Keratinocyte (primary cell): ENCODE measurements at regions not wholly inside any gene's neighbourhood (a gene's known extent, or its start where the extent isn't known, plus 50 kb on each side); places are given as distances from the start of the nearest gene placed in this dataset.

Source experiments
- DNase-seq: peaks from one replicate; pipeline ENCODE4 v3.0.0-alpha.2; 2011; ENCODE audit warnings: low read depth, missing footprints, low spot score
- FAIRE-seq: peaks from 2 replicates; lab custom pipeline; 2011; peaks lifted over from hg19 to GRCh38; lab: Jason Lieb, UNC
- H2AFZ ChIP-seq: 2 replicates; pipeline ENCODE4 v1.6.0; 2012; ENCODE audit warnings: low read length, control low read depth, inconsistent platforms; ENCODE audit not compliant: control insufficient read depth
- H3K27ac ChIP-seq: 2 replicates; pipeline ENCODE4 v1.5.1; 2011; ENCODE audit warnings: low read length; ENCODE audit not compliant: control insufficient read depth, insufficient read depth
- H3K27me3 ChIP-seq: 3 replicates; pipeline ENCODE4 v1.6.0; 2011; ENCODE audit warnings: low read length; ENCODE audit not compliant: control insufficient read depth, insufficient read depth; ENCODE audit errors: extremely low read depth
- H3K36me3 ChIP-seq, 2 experiments: 2 replicates in 1 of 2; 3 replicates in 1 of 2; pipeline ENCODE4 v1.5.1; 2011; ENCODE audit warnings: low read length in 2 of 2, mild to moderate bottlenecking in 1 of 2; ENCODE audit not compliant: control insufficient read depth in 2 of 2, insufficient read depth in 2 of 2; ENCODE audit errors: extremely low read depth in 1 of 2
- H3K4me1 ChIP-seq: 3 replicates; pipeline ENCODE4 v1.5.1; 2011; ENCODE audit warnings: low read length; ENCODE audit not compliant: control insufficient read depth, insufficient read depth; ENCODE audit errors: extremely low read depth
- H3K4me2 ChIP-seq: 3 replicates; pipeline ENCODE4 v1.6.0; 2011; ENCODE audit warnings: low read depth, low read length; ENCODE audit not compliant: control insufficient read depth, insufficient read depth; ENCODE audit errors: extremely low read depth
- H3K4me3 ChIP-seq, 3 experiments: fragments of 200-600 bp in 1 of 3; sonication (generic) in 1 of 3; 2 replicates in 2 of 3; 3 replicates in 1 of 3; pipeline ENCODE4 v1.5.1; 2011 to 2016; ENCODE audit warnings: low read length in 3 of 3, mild to moderate bottlenecking in 3 of 3, control low read depth in 2 of 3, inconsistent platforms in 1 of 3, low read depth in 1 of 3, mixed read lengths in 1 of 3, mixed run types in 1 of 3, moderate library complexity in 1 of 3; ENCODE audit not compliant: control insufficient read depth in 2 of 3, insufficient read depth in 2 of 3; ENCODE audit errors: extremely low read depth in 1 of 3
- H3K79me2 ChIP-seq: 2 replicates; pipeline ENCODE4 v1.6.0; 2012; ENCODE audit warnings: low read length; ENCODE audit not compliant: control insufficient read depth, insufficient read depth
- H3K9ac ChIP-seq: 3 replicates; pipeline ENCODE4 v1.6.0; 2011; ENCODE audit warnings: low read length; ENCODE audit not compliant: control insufficient read depth, insufficient read depth; ENCODE audit errors: extremely low read depth
- H3K9me1 ChIP-seq: 3 replicates; pipeline ENCODE4 v1.6.0; 2011; ENCODE audit warnings: low read length; ENCODE audit not compliant: control insufficient read depth, insufficient read depth; ENCODE audit errors: extremely low read depth
- H3K9me3 ChIP-seq: 2 replicates; pipeline ENCODE4 v1.5.1; 2012; ENCODE audit warnings: low read depth, low read length; ENCODE audit not compliant: control insufficient read depth
- H4K20me1 ChIP-seq: 3 replicates; pipeline ENCODE4 v1.6.0; 2011; ENCODE audit warnings: low read length; ENCODE audit not compliant: control insufficient read depth, insufficient read depth; ENCODE audit errors: extremely low read depth
- CTCF ChIP-seq, 3 experiments: IDR thresholded peaks in 1 of 3; conservative IDR thresholded peaks in 1 of 3; optimal IDR thresholded peaks in 1 of 3; 2 replicates in 2 of 3; 3 replicates in 1 of 3; pipeline versions ENCODE3 to v1.5.1; 2011; ENCODE audit warnings: low read length in 3 of 3, mild to moderate bottlenecking in 3 of 3, moderate library complexity in 2 of 3, control low read depth in 1 of 3, inconsistent platforms in 1 of 3; ENCODE audit not compliant: insufficient read depth in 2 of 3; ENCODE audit errors: extremely low read depth in 1 of 3
- EZH2 ChIP-seq: IDR thresholded peaks from one replicate; pipeline ENCODE4 v1.6.1; 2012; ENCODE audit warnings: inconsistent platforms, mild to moderate bottlenecking, low read length, moderate library complexity
- dilution Hi-C: fragments of 300-500 bp; cut with MboI; formaldehyde crosslinking; loops from one replicate; pipeline ENCODE4 v1.7.0; 2020; ENCODE audit warnings: low sequenced_read_pairs; ENCODE audit not compliant: extremely low pct_ligation_motif_present

- H3K9me3 ChIP-seq: no peaks in the 10 kb centered on the region
- H3K4me2 ChIP-seq: no peak overlapping the region
- no peaks in the 10 kb centered on the region for H3K36me3 ChIP-seq
- FAIRE-seq: no peak
- no peaks in the 10 kb centered on the region for H3K79me2 ChIP-seq
- no peaks in the 10 kb centered on the region for H3K9me1 ChIP-seq
- no peak overlapping the region for H3K9ac ChIP-seq
- no peak overlapping the region for H3K4me3 ChIP-seq
- no peak for DNase-seq
- TF ChIP-seq EZH2 (no peak), CTCF (optimal IDR thresholded peaks at IDR 0.05 in 1 of 3, IDR thresholded peaks at IDR 0.05 in 1 of 3, conservative IDR thresholded peaks at IDR 0.05 in 1 of 3; ENCODE audit: extremely low read depth in 1 of 3, insufficient read depth in 2 of 3, low read length in 3 of 3) (no peak)
- dilution Hi-C loops: no loop called here
- no peaks in the 10 kb centered on the region for H3K4me1 ChIP-seq
- no peaks in the 10 kb centered on the region for H4K20me1 ChIP-seq
- no peak overlapping the region for H2AFZ ChIP-seq
- H3K27ac ChIP-seq: no peak overlapping the region
- no peaks in the 10 kb centered on the region for H3K27me3 ChIP-seq
These were observed 519.2 kb downstream of the EPHB1 start for GRCh38 chr3:135314237-135314636.

GRCh38 chr3:135324301-135324700 lies 529.2 kb downstream of the EPHB1 start:
- Histone ChIP-seq H3K9ac (no peak overlapping the region), H3K36me3 (no peaks in the 10 kb centered on the region), H3K9me1 (no peaks in the 10 kb centered on the region), H3K9me3 (no peaks in the 10 kb centered on the region), H3K4me1 (no peaks in the 10 kb centered on the region), H3K27ac (no peak overlapping the region), H3K4me3 (no peak overlapping the region), H3K79me2 (no peaks in the 10 kb centered on the region), H2AFZ (no peak overlapping the region), H3K27me3 (no peaks in the 10 kb centered on the region), H3K4me2 (no peak overlapping the region), H4K20me1 (no peaks in the 10 kb centered on the region)
- dilution Hi-C loops: no loop called here
- no peak for TF ChIP-seq EZH2
- TF ChIP-seq CTCF (optimal IDR thresholded peaks at IDR 0.05 in 1 of 3, IDR thresholded peaks at IDR 0.05 in 1 of 3, conservative IDR thresholded peaks at IDR 0.05 in 1 of 3; ENCODE audit: extremely low read depth in 1 of 3, insufficient read depth in 2 of 3, low read length in 3 of 3): no peak
- FAIRE-seq: no peak
- no peak for DNase-seq
